Body of pancreas (tissue), 4 donors: ENCODE measurements at regions not wholly inside any gene's neighbourhood (a gene's known extent, or its start where the extent isn't known, plus 50 kb on each side); places are given as distances from the start of the nearest gene placed in this dataset.

Experiments used
- CTCF ChIP-seq, 7 experiments: fragments of 450-650 bp in 4 of 7; fragments of 200-600 bp in 3 of 7; sonication (generic) in 3 of 7; IDR thresholded peaks; one replicate each; pipeline ENCODE4 v1.5.1; 2016 to 2019; ENCODE audit warnings: antibody characterized with exemption in 7 of 7
- POLR2A ChIP-seq, 3 donors: fragments of 450-650 bp; IDR thresholded peaks; one replicate each; pipeline ENCODE4 v1.6.1; 2016; ENCODE audit warnings: antibody characterized with exemption in 3 of 3, mild to moderate bottlenecking in 2 of 3

- TF ChIP-seq POLR2A (IDR thresholded peaks at IDR 0.05) (no peak), CTCF (IDR thresholded peaks at IDR 0.05) (no peak)
Measured at GRCh38 chr15:67944010-67944641, 104.3 kb upstream of the RNU6-1 start.
